Stimulated activated CD8-positive, alpha-beta memory T cell treated with anti-CD3 and anti-CD28 coated beads, Interleukin-7, amount 100 ng/mL, for 48 hours (primary cell): ENCODE measurements at regions not wholly inside any gene's neighbourhood (a gene's known extent, or its start where the extent isn't known, plus 50 kb on each side); places are given as distances from the start of the nearest gene placed in this dataset.
"Not testable (repeated sequence)": the region's sequence is repeated elsewhere in the genome, so short reads cannot be mapped to it uniquely, and the experiment has no call there.

Source experiments
- DNase-seq, 2 donors: peaks; one replicate each; pipeline ENCODE4 v3.0.0-alpha.2; 2020; ENCODE audit warnings: low read depth in 1 of 2; ENCODE audit errors: extremely low read depth in 1 of 2

DNA sequence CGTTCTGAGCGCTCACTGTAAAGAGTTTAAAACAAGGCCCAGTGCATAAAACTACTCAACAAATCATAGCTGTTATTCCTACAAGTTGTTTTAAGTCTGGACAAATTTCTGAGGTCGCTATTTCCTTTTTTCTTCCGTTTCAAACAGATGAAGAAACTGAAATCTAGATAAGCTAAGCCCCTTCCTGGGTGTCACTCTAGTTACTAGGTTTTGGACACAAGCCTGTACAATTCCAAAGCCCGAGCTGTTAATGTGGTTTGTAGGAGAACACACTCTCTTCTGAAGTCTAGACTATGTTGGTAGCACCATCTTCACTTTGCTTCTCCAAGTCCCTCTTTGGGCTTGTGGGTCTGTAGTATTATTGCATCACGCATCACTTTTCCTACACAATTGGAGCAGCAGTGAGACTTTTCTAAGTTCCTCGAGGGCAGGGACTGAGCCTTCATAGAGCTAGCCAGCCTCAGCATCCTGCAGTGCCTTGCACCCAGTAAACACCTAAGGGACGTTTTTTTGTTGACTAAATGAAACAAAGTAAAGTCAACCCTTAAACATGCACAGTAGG is 142.6 kb upstream of the PROK2 start:
- no peak for DNase-seq

DNA sequence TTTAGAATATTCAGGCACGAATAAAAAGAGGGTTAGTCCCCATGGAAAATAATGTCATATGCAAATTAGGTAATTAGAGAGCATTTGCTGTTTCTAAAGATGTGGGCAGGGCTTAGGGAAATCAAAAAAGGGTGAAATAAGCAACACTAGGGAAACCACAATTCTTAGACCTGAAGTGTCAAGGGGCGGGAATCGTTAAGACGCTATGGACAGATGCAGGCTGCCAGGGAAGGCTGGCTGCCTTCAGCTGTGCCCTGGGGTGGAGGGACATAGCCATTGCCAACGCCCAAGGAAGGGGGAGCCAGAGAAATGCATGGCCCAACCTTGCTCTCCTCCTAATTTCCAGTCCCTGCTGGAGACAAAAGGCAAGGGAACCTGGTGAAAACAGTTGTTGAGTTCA is 141.7 kb upstream of the PROK2 start:
- DNase-seq = no peak

DNA sequence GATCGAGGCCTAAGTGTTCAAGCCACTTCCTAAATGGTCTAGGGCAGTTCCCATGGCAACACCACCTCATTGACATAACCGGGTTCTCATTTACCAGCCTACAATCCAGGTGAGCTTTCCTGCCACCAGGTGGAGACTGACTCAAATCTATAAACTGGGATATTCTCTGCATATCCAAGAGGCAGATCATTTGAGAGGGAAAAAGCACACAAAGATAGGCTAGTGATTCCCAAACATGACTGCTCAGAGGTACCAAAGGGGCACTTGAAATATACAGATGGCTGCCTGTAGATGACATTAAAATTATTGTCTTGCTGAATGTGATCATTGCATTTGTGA is 141.3 kb upstream of the PROK2 start:
- DNase-seq = no peak

DNA sequence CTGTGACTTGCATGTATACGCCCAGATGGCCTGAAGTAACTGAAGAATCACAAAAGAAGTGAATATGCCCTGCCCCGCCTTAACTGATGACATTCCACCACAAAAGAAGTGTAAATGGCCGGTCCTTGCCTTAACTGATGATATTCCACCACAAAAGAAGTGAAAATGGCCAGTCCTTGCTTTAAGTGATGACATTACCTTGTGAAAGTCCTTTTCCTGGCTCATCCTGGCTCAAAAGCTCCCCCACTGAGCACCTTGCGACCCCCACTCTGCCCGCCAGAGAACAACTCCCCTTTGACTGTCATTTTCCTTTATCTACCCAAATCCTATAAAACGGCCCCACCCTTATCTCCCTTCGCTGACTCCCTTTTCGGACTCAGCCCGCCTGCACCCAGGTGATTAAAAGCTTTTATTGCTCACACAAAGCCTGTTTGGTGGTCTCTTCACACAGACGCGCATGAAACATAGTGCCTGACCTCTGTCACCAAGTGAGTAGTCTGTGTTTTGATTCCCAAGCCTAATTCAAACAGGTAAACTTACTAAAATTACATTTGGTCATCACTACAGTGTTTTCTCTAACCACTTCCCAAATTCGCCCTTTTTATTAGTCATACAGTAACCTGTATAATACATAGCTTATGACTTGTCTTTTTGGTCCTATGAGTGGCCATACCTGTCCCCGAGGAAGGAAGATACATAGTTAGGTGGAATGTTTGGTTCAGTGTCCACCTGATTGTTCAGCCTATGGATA is 140.7 kb upstream of the PROK2 start:
- DNase-seq = not testable (repeated sequence)

DNA sequence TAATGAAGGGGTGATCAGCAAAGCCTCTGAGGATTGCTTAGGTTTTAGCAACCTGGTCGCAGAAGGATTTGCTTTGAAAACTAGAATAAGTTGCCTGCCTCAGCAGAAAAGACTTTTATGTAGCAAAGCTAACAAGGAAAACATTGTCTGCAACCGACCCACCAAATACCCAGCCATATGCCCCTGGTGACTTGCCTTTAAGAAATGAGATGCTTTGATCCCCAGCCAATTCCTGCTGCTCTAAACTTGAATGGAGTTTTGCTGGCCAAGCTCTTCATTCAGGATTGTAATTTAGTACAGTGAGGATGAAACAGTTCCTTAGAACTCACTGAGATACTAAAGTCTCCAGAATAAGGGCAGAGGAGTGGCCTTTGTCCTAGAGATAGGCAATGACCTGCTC is 139.8 kb upstream of the PROK2 start:
- DNase-seq = no peak

DNA sequence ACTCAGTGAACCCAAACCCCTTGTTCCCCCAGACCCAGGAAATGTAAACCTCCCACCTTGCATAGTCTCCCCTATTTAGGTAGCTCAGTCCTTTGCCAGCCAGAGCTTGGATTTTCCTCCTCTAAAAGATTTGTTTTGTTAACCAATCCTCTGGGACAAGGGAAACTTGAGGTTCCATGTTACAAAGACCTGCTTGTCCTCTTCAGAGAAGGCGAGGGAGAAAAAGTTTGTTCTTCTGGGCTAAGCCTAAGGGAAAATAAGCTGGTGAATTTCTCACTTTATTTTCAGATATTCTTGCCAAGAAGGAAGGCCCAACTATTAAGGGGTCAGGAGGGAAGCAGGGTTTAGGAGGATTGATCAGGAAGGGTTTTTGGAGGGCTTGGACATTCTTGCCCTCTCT is 136.1 kb upstream of the PROK2 start:
- no peak for DNase-seq

DNA sequence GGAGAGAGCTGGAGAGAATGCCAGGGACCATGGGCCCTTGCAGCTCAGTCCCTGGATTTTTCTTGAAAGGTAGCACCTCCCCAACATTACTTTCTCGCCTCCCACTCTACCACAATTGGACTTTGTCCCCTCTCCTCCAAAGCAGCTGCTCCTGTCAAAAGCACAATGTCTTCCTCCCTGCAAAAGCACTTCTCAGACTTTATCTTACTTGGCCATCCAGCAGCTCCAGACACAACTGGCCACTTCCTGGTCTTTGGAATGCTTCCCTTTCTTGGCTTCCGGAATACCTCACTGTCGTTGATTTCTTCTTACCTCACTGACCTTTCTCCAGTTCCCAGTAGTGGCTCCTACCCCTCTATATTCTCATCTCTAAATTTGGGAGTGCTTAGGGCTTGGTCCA is 134.6 kb upstream of the PROK2 start:
- no peak for DNase-seq

DNA sequence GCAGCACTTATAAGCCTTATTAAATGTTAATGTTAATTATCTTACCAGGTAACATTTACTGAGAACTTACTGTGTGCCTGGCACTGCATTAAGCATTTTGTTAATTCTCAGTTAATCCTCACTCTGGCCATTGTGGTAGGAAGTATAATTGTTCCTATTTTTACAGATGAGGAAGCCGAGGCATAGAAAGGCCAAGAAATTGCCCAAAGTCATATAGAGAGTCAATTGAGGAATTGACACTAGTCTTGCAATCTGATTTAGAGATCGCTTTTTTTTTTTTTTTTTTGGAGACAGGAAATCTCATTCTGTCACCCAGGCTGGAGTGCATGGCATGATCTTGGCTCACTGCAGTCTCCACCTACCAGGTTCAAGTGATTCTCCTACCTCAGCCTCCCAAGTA is 132.6 kb upstream of the PROK2 start:
- no peak for DNase-seq

DNA sequence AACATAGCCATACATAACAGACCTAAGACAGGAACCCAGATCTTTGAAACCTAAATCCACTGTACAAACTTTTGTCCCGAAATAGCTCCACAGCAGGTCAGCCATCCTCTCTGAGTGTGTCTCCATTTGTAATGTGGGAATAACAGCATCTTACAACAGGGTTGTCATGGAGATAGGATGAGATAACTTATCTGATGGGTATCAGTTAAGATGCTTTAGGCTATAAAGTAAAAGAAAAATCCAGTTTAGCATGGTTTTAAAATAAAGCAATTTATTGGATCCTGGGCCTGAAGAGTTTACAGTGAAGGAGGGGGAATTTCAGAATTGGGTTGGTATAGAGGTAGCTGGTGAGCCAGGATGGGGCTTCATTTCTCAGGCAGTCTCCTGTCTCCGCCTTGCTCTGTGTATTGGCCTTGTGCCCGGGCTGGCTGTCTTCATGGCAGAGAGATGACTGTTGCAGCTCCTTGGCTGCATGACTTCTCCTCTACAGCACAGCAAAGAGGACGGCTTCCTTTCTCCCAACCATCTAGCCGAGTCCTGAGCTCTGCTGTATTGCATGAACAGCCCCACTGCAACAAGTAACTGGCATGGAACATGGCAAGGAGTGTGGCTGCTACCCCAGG is 131.9 kb upstream of the PROK2 start:
- no peak for DNase-seq

DNA sequence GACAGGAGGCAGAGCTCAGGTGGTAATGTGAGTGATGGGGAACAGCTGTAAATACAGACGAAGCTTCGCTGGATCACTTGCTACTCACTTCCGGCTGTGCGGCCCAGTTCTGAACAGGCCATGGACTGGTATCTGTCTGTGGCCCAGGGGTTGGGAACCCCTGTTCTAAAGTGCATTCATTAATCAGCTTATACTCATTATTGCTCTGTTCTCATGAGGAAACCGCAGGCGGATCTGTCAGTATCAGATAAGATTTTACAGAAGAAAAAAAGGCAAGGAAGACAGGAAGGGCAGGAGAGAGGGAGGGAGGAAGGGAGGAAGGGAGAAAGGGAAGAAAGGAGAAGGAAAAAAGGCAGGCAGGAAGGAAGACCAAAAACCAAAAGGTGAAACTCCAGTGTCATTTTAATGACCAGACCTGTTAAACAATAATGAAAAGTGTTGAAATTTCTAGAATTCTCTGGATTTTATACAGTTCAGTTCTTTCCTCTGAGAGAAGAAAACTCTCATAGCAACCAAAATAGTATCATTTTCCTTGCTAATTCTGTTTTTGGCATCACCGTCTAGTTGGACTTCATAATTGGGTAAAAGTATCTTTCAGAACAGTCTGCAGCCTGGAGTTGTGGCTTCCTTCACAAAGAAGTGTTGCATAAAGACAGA is 128.0 kb upstream of the PROK2 start:
- no peak for DNase-seq

DNA sequence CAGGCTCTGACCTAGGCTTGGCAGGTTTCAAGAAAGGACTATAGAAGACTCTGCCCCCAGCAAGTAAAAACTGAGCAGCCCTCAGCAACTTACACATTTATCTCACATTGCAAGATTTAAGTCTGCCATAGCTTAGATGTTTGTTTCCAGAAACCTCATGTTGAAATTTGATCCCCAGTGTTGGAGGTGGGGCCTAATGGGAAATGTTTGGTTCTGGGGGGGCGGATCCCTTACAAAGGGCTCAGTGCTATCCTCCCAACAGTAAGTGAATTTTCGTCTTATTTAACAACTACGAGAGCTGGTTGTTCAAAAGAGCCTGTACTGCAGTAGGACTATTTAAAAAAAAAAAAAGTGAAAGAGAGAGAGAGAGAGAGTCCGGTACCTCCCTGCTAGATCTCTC is 125.2 kb upstream of the PROK2 start:
- no peak for DNase-seq

DNA sequence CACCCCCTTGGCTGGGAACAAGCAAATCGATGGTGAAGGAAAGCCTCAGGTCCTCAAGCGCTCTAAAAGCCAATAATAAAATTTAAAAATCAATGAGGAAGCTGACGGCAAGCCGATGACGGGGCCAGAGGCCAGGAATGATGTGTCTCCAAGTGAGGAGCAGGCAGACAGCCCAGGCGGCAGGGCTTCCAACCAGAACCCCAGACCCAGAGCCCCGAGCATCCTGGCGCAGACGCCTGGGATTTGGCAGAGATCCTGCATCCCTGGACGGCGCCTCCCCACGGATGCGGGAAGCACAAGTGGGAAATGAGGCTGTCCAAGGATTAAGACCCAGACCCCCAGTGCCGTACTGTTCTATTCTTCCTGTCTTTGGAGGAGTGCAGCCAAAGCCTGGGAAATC is 123.0 kb upstream of the PROK2 start:
- no peak for DNase-seq

DNA sequence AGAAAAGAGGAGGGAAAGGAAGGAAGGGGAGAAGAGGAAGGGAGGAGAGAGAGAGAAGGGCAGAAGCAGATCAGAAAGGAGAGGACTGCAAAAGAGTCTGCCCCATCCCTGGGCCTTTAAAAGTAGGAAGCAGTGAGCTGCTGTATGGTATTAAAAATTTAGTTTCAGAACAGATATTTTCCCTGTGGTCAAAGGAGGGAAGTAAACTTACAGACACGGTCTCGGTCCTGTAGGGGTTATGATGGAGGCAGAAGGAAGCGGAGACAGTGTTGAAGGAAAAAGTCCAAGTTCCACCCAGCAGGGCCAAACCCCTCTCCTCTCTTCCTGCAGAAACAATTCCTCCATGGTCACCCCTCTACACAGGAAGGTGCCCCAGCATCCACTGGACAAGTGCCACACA is 122.0 kb upstream of the PROK2 start:
- DNase-seq = no peak

DNA sequence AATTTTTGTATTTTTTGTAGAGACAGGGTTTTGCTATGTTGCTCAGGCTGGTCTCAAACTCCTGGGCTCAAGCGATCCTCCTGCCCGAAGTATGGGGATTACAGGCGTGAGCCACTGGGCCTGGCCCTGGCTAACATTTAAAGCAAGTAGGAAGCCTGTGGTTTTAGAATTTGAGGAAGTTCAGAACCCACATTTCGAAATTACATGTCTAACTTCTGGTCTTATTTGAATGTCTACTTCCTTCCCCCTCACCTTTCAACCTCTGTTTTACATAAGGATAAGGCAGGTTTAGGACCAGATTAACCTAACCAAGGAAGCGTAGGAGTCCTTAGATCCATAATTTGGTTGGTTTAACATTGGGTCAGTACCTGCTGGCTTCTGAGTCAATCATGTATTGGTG is 120.5 kb upstream of the PROK2 start:
- DNase-seq = no peak

DNA sequence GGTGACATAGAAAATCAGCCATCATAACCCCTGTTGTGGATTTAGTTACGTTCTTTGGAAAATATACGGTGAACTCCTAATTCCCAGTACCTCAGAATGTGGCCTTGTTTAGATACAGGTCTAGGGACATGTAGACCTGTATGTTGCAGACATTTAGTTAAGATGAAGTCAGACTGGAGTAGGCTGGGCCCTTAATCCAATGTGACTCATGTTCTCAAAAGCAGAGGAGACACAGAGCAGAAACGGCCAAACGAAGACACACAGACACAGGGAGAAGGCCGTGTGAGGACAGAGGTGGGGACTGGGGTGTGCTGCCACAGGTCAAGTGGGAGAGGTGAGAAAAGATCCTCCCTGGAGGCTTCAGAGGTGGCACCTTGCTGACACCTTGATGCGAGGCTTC is 119.0 kb upstream of the PROK2 start:
- DNase-seq = no peak

DNA sequence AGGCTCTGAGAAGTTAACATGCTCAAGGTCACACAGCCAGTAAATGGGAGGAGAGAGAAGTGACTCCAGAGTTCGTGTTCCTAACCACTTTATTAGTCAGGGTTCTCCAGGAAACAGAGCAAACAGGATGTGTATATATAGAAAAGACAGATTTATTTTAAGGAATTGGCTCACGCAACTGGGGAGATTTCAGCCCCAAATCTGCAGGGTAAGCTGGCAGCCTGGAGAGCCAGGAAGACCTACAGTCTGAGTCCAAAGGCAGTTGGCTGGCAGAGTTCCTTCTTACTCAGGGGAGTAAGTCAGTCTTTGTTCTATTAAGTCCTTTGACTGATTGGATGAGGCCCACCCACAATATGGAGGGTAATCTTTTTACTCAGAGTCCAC is 118.2 kb upstream of the PROK2 start:
- DNase-seq = no peak

DNA sequence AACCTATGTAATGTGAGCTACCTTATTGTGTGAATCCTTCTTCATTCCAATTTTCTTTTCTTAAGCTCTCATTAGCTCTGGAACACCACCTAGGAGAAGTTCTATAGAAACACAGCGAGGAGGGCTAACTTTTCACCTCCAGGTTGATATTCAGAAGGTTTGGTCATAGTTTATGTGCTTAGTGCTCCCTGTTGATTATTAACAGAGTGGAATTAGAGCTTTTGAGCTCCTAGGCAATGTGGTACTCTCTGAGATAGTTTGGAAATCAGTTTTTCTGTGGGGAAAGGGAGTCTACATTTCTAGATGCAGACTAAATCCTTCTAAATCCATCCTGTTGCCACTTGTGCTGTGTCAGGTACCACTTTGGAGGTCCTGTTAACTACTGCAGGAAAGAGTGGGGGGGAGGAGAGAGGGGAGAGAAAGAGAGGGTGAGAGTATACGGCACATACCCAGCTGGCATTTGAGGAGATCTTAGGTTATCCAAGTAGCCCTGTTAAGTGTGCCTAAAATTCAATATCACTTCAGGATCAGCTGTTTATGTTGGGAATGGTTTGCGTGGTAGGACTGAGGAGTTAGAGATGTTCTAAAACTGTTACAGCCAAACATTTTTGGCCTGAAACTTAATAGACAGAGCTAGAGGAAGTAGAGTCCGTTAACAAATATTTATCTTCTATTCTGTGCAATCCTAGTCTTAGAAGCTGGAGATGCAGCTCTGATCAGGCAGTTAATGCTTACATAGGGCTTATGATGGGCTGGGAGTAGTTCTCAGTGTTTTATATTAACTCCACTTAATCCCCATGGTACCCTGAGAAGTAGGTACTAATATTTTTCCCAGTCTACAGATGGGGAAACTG is 117.5 kb upstream of the PROK2 start:
- no peak for DNase-seq

DNA sequence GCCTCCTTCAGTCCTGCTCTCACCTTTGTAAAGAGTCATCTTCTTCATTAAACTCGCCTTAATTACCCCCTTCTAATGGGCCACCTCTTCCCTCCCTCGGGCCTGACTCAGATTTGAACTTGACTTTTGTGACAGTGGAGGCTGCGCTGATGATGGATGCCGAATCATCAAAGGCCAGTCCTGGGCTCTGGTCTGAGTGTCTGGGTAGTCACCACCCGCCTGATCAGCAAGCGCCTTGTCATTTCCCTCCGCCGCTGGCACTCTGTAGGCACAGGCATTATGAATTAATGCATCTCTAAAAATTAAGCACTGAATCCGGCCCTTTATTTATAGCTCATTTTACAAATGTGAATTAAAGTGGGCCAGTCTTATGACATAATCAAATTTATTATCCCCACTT is 116.7 kb upstream of the PROK2 start:
- DNase-seq = no peak

DNA sequence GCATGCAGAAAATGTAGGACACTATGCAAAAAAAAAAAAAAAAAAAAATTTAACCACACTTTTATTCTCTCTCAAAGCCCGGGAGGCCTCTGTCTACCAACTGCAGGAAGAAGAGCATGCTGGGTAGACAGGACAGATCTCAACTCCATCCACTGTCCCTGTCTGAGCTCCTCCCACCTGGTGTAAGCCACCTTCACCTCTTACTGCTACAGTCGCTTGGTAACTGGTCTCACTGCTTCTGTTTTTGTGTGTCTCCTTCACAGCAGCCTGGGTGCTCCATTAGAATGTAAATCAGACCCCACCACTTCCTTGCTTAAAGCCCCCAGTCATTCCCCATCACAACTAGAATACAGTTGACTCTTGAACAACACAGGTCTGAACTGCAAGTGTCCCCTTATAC is 115.1 kb upstream of the PROK2 start:
- DNase-seq = no peak

DNA sequence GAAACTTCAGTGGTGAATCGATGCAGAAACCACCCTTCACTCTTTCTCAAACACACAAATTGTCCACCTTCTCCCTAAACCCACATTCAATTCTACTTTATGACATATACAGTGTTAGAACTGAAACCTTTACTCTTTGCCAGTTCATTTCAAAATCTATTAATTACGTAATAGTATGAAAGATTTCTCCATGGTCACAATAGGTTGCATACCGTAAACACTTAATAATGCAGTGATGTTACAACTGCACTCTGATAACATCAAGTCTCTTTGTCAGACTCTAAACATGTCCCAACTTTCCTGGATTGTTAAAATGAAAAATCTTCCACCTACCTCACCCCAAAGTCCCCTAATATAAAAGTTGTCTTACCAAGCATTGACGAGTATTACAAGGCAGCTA is 111.8 kb upstream of the PROK2 start:
- DNase-seq = no peak

DNA sequence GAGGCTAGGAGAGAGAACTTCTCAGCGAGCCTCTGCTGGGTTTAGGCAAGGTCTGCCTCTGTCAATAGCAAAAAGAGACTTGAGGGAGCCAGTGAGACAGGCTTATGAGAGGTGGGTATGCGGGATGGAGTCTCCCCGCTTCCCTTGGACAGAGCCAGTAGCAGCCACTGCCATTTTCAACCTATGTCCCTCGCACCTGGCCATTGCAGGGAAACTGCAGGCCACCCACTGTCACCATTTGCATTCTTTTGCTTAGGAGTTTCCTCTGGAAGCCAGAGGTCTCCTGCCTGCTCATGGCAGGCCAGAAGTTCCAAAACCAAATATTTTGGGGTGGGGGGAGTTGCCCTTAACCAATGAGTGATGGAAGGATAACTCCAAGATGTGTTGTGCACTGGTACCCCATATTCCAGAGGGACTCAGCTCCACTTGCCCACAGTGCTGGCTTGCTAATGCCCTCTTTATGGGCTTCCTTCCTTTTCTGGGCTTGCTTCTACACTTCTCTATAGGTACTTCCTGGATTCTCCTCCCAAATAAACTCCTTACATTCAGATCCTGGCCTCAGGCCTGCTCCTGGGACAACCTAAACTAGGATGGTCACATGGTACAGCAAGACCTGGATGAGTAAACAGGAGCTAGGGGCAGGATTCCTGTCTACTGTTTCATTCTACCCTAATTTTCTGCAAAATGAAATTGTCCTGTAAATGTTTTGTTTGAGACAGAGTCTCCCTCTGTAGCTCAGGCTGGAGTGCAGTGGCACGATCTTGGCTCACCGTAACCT is 108.9 kb upstream of the PROK2 start:
- DNase-seq = no peak
